ENCODE measurements at regions not wholly inside any gene's neighbourhood (a gene's known extent, or its start where the extent isn't known, plus 50 kb on each side); places are given as distances from the start of the nearest gene placed in this dataset.

DNA sequence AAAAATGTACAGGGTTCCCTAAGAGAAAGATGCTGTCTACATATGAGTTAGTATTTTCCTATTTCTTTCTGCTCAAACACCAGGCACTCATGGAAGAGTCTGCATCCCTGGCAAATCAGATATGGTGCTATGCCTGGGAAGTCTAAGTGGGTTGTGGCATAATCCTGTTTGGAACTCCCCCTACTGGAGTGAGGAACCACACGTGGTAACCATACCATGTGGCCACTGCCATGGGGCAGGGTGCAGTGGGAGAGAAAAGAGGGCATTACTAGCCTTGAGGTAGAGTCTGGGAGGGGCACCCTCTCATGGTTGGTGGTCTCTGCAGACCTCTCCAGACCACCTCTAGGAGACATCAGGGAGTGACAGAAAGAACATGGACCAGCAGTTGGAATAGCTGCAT is 257.9 kb upstream of the ATP5MC3 start:
- no peak for TF ChIP-seq POLR2A (IDR thresholded peaks at IDR 0.05)
- TF ChIP-seq, protein P1, sequence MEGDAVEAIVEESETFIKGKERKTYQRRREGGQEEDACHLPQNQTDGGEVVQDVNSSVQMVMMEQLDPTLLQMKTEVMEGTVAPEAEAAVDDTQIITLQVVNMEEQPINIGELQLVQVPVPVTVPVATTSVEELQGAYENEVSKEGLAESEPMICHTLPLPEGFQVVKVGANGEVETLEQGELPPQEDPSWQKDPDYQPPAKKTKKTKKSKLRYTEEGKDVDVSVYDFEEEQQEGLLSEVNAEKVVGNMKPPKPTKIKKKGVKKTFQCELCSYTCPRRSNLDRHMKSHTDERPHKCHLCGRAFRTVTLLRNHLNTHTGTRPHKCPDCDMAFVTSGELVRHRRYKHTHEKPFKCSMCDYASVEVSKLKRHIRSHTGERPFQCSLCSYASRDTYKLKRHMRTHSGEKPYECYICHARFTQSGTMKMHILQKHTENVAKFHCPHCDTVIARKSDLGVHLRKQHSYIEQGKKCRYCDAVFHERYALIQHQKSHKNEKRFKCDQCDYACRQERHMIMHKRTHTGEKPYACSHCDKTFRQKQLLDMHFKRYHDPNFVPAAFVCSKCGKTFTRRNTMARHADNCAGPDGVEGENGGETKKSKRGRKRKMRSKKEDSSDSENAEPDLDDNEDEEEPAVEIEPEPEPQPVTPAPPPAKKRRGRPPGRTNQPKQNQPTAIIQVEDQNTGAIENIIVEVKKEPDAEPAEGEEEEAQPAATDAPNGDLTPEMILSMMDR (IDR thresholded peaks at IDR 0.05), result no peak
- TF ChIP-seq EP300 (IDR thresholded peaks at IDR 0.05), result no peak
- no peak for TF ChIP-seq POLR2AphosphoS5 (IDR thresholded peaks at IDR 0.05)
